OCI-LY7 (cell line): ENCODE measurements at regions not wholly inside any gene's neighbourhood (a gene's known extent, or its start where the extent isn't known, plus 50 kb on each side); places are given as distances from the start of the nearest gene placed in this dataset.

Experiments used
- CTCF ChIP-seq: fragments of 200-600 bp; sonication (generic); conservative IDR thresholded peaks from 2 replicates; pipeline ENCODE4 v1.5.1; 2014; ENCODE audit warnings: mild to moderate bottlenecking, antibody characterized with exemption, low read length, moderate library complexity, mixed read lengths
- EZH2phosphoT487 ChIP-seq: fragments of 200-600 bp; sonication (generic); IDR thresholded peaks from 2 replicates; pipeline ENCODE4 v1.6.1; 2018; ENCODE audit warnings: low read depth, borderline replicate concordance, mild to moderate bottlenecking, mixed run types, antibody characterized with exemption, low read length, moderate library complexity, mixed read lengths

- no peak for TF ChIP-seq CTCF
- no peak for TF ChIP-seq EZH2phosphoT487
Observed at GRCh38 chr4:13700021-13700857, 72.7 kb upstream of the BOD1L1 start.
